Heart left ventricle (tissue), 16 donors: ENCODE measurements at regions not wholly inside any gene's neighbourhood (a gene's known extent, or its start where the extent isn't known, plus 50 kb on each side); places are given as distances from the start of the nearest gene placed in this dataset.

Experiments
- ATAC-seq, 4 donors: fragments of 200-7000 bp; cut with Tn5 transposase; one replicate each; pipeline ENCODE4 v1.9.1; 2020 to 2022; ENCODE audit warnings: moderate library complexity in 4 of 4, mild to moderate bottlenecking in 3 of 4, moderate number of reproducible peaks in 1 of 4
- DNase-seq, 5 donors: peaks; one replicate each; pipeline ENCODE4 v3.0.0-alpha.2; 2020
- H3K27ac ChIP-seq, 12 donors: fragments of 200-600 bp; sonication (generic) in 4 of 12; one replicate each; pipeline versions ENCODE4 v1.5.0 to v1.8.0; 2016 to 2022; ENCODE audit warnings: mild to moderate bottlenecking in 2 of 12
- H3K27me3 ChIP-seq, 9 donors: fragments of 200-600 bp; sonication (generic) in 2 of 9; one replicate each; pipeline versions ENCODE4 v1.5.1 to v1.8.0; 2016 to 2022; ENCODE audit warnings: mild to moderate bottlenecking in 3 of 9
- H3K36me3 ChIP-seq, 9 donors: fragments of 200-600 bp; sonication (generic) in 2 of 9; one replicate each; pipeline versions ENCODE4 v1.5.0 to v1.8.0; 2018 to 2022; ENCODE audit warnings: mild to moderate bottlenecking in 2 of 9
- H3K4me1 ChIP-seq, 12 donors: fragments of 200-600 bp; sonication (generic) in 4 of 12; one replicate each; pipeline versions ENCODE4 v1.5.0 to v1.8.0; 2016 to 2022; ENCODE audit warnings: mild to moderate bottlenecking in 3 of 12
- H3K4me3 ChIP-seq, 12 donors: fragments of 200-600 bp; sonication (generic) in 4 of 12; one replicate each; pipeline versions ENCODE4 v1.5.0 to v1.8.0; 2017 to 2022; ENCODE audit warnings: mild to moderate bottlenecking in 9 of 12, moderate library complexity in 4 of 12
- H3K9me3 ChIP-seq, 12 donors: fragments of 200-600 bp; sonication (generic) in 4 of 12; one replicate each; pipeline versions ENCODE4 v1.5.0 to v1.8.0; 2016 to 2022; ENCODE audit warnings: mild to moderate bottlenecking in 1 of 12
- CTCF ChIP-seq, 12 donors: fragments of 200-600 bp; sonication (generic) in 4 of 12; IDR thresholded peaks; one replicate each; pipeline versions ENCODE4 v1.5.0 to v1.8.0; 2018 to 2022; ENCODE audit warnings: antibody characterized with exemption in 12 of 12, mild to moderate bottlenecking in 5 of 12
- POLR2A ChIP-seq, 2 donors: fragments of 450-650 bp; IDR thresholded peaks; one replicate each; pipeline ENCODE4 v1.6.1; 2017; ENCODE audit warnings: antibody characterized with exemption in 2 of 2, mild to moderate bottlenecking in 2 of 2, moderate library complexity in 2 of 2
- WGBS, 4 donors: extraction: QIAGEN DNeasy Blood & Tissue Kit in 2 of 4; methylation state at CpG; one replicate each; pipeline versions ENCODE4 v1.1.5 to v1.1.7; 2013 to 2018; 5-methylcytosine and 5-hydroxymethylcytosine counted together
- intact Hi-C, 10 donors: fragments of 100-400 bp; cut with DNase I; formaldehyde crosslinking; loops; one replicate each; pipeline versions ENCODE4 v1.11.1 to v1.14.2; 2022
- donor health status: ischemic (EF 13 %, LVEDD 7.1; RV severe dilation, severe dysfunction).
- donor health status: healthy with polysubstance abuse.
- donor health status: DM: no; HTN: yes; CAD: no.
- donor health status: DM: no; HTN: no; CAD: no.
- donor health status: ischemic (EF 25% LVEDD 6.9; RV normal size, moderate dysfunction).
- donor health status: ischemic (EF 25% LVEDD 5.7; RV mildly dilated, moderate dysfunction).
- donor health status: healthy.
- donor health status: DM: yes; HTN: yes; CAD: no.
- donor health status: ischemic (EF 35%, LVEDD 5.7; RV mildly dilated, moderate dysfunction).
- donor health status: nonischemic (EF 11% LVEDD 7.7; RV severe dilation, severe dysfunction).
- donor health status: DM: yes; HTN: yes; CAD: no.
- donor health status: PGD.
- donor health status: ischemic (EF 29% LVEDD 5.4; RV normal size, mild dysfunction).
- donor health status: nonischemic (EF 23%, LVEDD 6.1; RV moderate dilation, normal function).

- 54 to 58% (median 56%) methylated on average over 2 of the region's 2 CpGs for WGBS, 4 donors
- H3K4me3 ChIP-seq = no peak overlapping the region
- intact Hi-C loops = no loop called here
- H3K27me3 ChIP-seq = no peaks in the 10 kb centered on the region
- H3K9me3 ChIP-seq = peaks cover 0 to 1% (median 0%) of the 10 kb centered on the region in 12 donors
- H3K27ac ChIP-seq = no peak overlapping the region
- DNase-seq (no peak), ATAC-seq (no peak)
- H3K4me1 ChIP-seq = no peaks in the 10 kb centered on the region
- no peaks in the 10 kb centered on the region for H3K36me3 ChIP-seq
- TF ChIP-seq CTCF (IDR thresholded peaks at IDR 0.05) (no peak), POLR2A (IDR thresholded peaks at IDR 0.05) (no peak)
Measured at GRCh38 chr5:25418319-25418859, 773.6 kb upstream of the CDH10 start.

- Histone ChIP-seq H3K36me3 (no peaks in the 10 kb centered on the region), H3K4me1 (no peaks in the 10 kb centered on the region), H3K4me3 (no peak overlapping the region), H3K27ac (no peak overlapping the region), H3K9me3 (peaks cover 0 to 4% (median 0%) of the 10 kb centered on the region in 12 donors), H3K27me3 (no peaks in the 10 kb centered on the region)
- ATAC-seq (no peak), DNase-seq (no peak)
- intact Hi-C loops = no loop called here
- TF ChIP-seq CTCF (IDR thresholded peaks at IDR 0.05) (no peak), POLR2A (IDR thresholded peaks at IDR 0.05) (no peak)
- WGBS, 4 donors = 62 to 73% (median 67%) methylated on average over 4 of the region's 4 CpGs
Measured at GRCh38 chr5:25416960-25417359, 772.2 kb upstream of the CDH10 start.

GRCh38 chr5:25415970-25416369, 771.2 kb upstream of the CDH10 start:
- Histone ChIP-seq H3K4me3 (no peak overlapping the region), H3K27me3 (no peaks in the 10 kb centered on the region), H3K36me3 (no peaks in the 10 kb centered on the region), H3K27ac (no peak overlapping the region), H3K4me1 (no peaks in the 10 kb centered on the region), H3K9me3 (peaks cover 0 to 4% (median 0%) of the 10 kb centered on the region in 12 donors)
- 84 to 89% (median 88%) methylated on average over 8 of the region's 8 CpGs for WGBS, 4 donors
- intact Hi-C loops = no loop called here
- no peak for DNase-seq
- no peak for TF ChIP-seq POLR2A (IDR thresholded peaks at IDR 0.05)
- no peak for TF ChIP-seq CTCF (IDR thresholded peaks at IDR 0.05)
- ATAC-seq = no peak

- no peak for ATAC-seq
- no peak for TF ChIP-seq CTCF (IDR thresholded peaks at IDR 0.05)
- TF ChIP-seq POLR2A (IDR thresholded peaks at IDR 0.05) = no peak
- WGBS, 4 donors = 59 to 77% (median 70%) methylated on average over 6 of the region's 6 CpGs
Measured at GRCh38 chr5:25414742-25415141, 770.0 kb upstream of the CDH10 start.

More at GRCh38 chr5:25414742-25415141, 770.0 kb upstream of the CDH10 start:
- no peaks in the 10 kb centered on the region for H3K27me3 ChIP-seq
- DNase-seq = no peak
- H3K9me3 ChIP-seq = peaks cover 0 to 9% (median 0%) of the 10 kb centered on the region in 12 donors
- no peaks in the 10 kb centered on the region for H3K4me1 ChIP-seq
- intact Hi-C loops = no loop called here
- H3K27ac ChIP-seq = no peak overlapping the region
- H3K4me3 ChIP-seq = no peak overlapping the region
- no peaks in the 10 kb centered on the region for H3K36me3 ChIP-seq
